GM18505 (cell line): ENCODE measurements at regions not wholly inside any gene's neighbourhood (a gene's known extent, or its start where the extent isn't known, plus 50 kb on each side); places are given as distances from the start of the nearest gene placed in this dataset.
"Not testable (repeated sequence)": the region's sequence is repeated elsewhere in the genome, so short reads cannot be mapped to it uniquely, and the experiment has no call there.

Source experiments
- ATAC-seq: cut with Tn5 transposase; IDR thresholded peaks from one replicate; pipeline ENCODE4 v1.9.1; 2021; ENCODE audit not compliant: unreplicated experiment
- POLR2A ChIP-seq: IDR thresholded peaks from 4 replicates; pipeline ENCODE4 v1.6.1; 2011; ENCODE audit warnings: borderline replicate concordance; ENCODE audit not compliant: insufficient read depth, insufficient read length; ENCODE audit errors: extremely low read depth

GRCh38 chr2:128654408-128654807 lies 335.7 kb upstream of the HS6ST1 start:
- ATAC-seq: no peak
- TF ChIP-seq POLR2A: no peak

DNA sequence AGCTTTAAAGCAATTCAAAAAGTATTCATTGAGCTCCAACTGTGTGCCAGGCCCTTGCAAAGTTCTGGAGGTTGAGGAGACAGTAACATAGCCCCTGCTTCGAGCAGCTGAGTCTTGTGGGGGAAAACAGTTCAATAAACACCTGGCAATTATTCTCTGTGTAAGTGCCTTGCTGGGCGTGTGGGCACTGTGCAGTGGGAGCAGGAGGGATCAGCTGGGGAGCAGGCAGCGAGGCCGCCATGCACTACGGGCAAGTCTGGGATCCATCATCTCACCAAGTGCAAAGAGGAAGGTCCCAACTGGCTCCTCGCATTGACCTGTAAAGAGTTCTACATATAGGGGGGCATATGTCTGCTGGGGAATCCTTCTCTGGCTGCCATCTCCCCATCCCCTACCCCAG lies 342.2 kb upstream of the HS6ST1 start:
- no peak for TF ChIP-seq POLR2A

GRCh38 chr2:128661311-128661710 lies 342.6 kb upstream of the HS6ST1 start:
- no peak for TF ChIP-seq POLR2A
- ATAC-seq: no peak

More for the DNA sequence above, 342.2 kb upstream of the HS6ST1 start:
- ATAC-seq: no peak

DNA sequence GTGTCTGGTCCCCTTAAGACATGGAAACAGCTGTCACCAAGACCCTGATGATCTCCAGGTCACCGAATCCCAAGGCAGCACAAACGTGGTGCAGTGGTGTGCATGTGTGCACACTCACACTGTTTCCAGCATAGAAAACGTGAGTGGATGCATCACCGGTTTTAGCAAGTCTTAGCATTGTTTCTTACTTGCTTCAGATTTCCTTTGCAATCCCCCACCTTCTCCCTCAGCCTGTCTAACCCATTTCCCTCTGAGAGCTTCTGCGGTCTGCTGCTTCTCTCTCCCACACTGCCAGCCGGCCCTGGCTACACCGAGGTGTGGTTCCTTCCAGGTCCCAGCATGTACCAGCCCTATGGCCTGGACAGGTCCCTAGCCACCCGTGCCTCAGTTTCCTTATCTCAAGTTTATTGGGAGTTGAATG lies 343.4 kb upstream of the HS6ST1 start:
- no peak for ATAC-seq
- no peak for TF ChIP-seq POLR2A

GRCh38 chr2:128663371-128664050 lies 344.8 kb upstream of the HS6ST1 start:
- no peak for TF ChIP-seq POLR2A
- ATAC-seq: no peak

- TF ChIP-seq POLR2A: no peak
Observed at GRCh38 chr2:128664499-128664971, 345.9 kb upstream of the HS6ST1 start.

GRCh38 chr2:128665113-128665512 lies 346.4 kb upstream of the HS6ST1 start:
- ATAC-seq: no peak
- TF ChIP-seq POLR2A: no peak

More at GRCh38 chr2:128664499-128664971, 345.9 kb upstream of the HS6ST1 start:
- no peak for ATAC-seq

GRCh38 chr2:128666596-128666995 lies 347.9 kb upstream of the HS6ST1 start:
- ATAC-seq: no peak

DNA sequence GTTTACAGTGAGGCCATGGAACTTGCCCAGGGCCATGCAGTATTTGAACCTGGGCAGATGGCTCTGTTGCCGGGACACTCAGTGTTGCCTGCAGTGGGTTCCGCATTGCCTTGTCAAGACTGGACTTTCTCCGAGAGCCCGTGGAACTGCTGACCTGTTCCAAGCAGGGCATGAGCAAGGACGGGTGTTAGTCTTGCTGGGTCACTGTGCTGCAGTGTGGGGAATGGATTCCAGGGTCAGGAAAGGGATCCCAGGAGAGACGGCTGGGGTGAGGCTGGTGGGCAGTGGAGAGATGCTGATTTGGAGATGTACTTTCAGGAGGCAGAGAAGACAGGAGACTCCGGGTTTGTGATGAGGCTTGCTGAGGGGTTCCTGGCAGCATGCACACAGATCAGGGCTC lies 348.7 kb upstream of the HS6ST1 start:
- ATAC-seq: no peak
- TF ChIP-seq POLR2A: no peak

More at GRCh38 chr2:128666596-128666995, 347.9 kb upstream of the HS6ST1 start:
- TF ChIP-seq POLR2A: no peak

DNA sequence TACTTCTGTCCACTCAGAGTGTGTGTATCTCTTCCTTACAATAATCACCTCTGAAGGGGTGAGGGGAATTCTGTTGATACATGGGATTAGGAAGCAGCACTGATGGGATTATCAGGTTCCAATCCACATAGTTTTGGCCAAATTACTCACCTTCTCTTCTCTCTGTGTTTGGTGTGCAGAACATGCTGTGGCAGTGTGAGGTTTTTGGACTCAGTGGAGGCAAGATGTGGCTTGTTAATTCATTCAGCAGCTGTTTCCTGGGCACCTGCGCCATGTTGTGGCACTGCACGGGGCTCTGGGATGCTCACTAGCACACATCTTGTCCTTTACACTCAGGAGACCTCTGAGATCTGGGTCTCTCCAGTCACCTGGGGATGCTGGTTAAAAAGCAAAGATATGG lies 350.3 kb upstream of the HS6ST1 start:
- no peak for ATAC-seq
- TF ChIP-seq POLR2A: no peak

DNA sequence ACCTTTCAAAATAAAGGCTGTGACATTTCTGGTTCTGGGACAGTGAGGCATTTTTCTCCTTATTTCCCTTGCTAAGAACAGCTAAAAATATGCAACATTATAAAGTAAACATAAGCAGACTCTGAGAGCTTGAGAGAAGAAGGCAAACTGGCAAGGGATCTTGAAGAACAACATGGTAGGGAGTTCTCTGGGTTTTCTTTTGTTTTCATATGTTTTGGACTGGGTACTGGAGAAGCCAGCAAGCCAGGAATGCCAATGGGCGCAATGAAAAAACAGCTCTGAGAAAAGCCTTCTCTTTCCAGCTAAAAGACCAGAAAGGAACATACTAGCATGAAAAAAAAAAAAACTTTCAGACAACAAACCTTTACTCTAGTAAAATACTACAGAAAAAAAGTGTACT lies 351.4 kb upstream of the HS6ST1 start:
- no peak for ATAC-seq
- TF ChIP-seq POLR2A: no peak

GRCh38 chr2:128671981-128672757 lies 353.5 kb upstream of the HS6ST1 start:
- not testable (repeated sequence) for ATAC-seq

- not testable (repeated sequence) for ATAC-seq
Observed at GRCh38 chr2:128679680-128680079, 361.0 kb upstream of the HS6ST1 start.

DNA sequence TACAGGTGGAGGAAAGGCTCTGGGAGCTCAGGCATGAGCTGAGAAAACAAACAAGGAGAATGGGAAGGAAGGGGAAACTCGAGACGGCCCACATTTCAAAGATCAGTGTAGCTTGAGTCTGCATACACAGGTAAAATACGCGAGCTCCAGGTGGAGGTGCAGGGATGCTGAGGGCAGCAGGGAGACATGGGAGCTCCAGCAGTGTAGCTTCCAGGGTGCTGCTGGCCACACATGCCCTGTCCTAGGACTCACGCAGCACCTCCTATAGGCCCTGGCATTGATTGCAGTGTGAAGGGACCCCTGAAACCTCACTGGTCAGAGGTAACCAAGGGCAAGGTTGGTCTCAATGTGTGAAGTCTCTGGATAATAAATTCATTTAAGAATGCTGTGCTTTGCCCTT lies 362.8 kb upstream of the HS6ST1 start:
- TF ChIP-seq POLR2A: no peak
- ATAC-seq: no peak
